ENCODE measurements at regions not wholly inside any gene's neighbourhood (a gene's known extent, or its start where the extent isn't known, plus 50 kb on each side); places are given as distances from the start of the nearest gene placed in this dataset.
A peak's percentile ranks its signal among the peaks of the same experiment; 100 is the strongest.
"Not testable (repeated sequence)": the region's sequence is repeated elsewhere in the genome, so short reads cannot be mapped to it uniquely, and the experiment has no call there.

DNA sequence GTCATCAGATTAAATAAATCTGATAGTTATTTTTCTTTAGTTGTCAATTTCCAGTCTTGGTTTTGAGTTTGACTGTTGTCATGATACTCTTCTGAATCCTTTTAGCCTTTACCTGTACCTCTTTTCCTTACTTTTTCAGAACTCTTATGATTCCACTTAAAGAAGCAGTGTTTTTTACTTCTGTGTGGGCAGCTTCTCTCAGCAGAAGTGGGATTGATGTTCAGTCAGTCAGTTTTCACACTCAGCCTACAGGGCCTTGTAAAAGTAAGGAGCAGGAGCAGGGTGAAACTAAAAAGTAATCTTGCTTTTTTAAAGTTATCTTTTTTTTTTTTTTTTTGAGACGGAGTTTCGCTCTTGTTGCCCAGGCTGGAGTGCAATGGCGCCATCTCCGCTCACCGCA is 75.1 kb downstream of the HAUS1 start:
- H3K9me3 ChIP-seq: no peaks in the 10 kb centered on the region
- no peaks in the 10 kb centered on the region for H3K27me3 ChIP-seq (replicated peaks in 1 of 7)
- TF ChIP-seq POLR2AphosphoS5 (IDR thresholded peaks at IDR 0.05) (no peak), CTCF (IDR thresholded peaks at IDR 0.05 in 8 of 11, conservative IDR thresholded peaks at IDR 0.05 in 3 of 11) (no peak)
- no peak overlapping the region for H3K4me3 ChIP-seq
- 94 to 98% (median 95%) methylated on average over 5 of the region's 5 CpGs for WGBS, 5 donors
- peaks cover 29 to 99% (median 83%) of the 10 kb centered on the region in 6 donors for H3K4me1 ChIP-seq
- no peak overlapping the region for H3K27ac ChIP-seq
- DNase-seq: no peak
- intact Hi-C loops (cut with DNase I; ENCODE audit: low total_unique reads): loop anchor here (10.0 kb wide), 1 partner anchor 475 kb away; the partner anchor contains the start of gene LOXHD1
- H3K36me3 ChIP-seq: no peaks in the 10 kb centered on the region

GRCh38 chr18:46182633-46183358 is 78.6 kb downstream of the HAUS1 start:
- intact Hi-C loops (cut with DNase I; ENCODE audit: low total_unique reads): no loop called here
- H3K27me3 ChIP-seq (replicated peaks in 1 of 7): no peaks in the 10 kb centered on the region
- H3K27ac ChIP-seq: peak overlapping the region in 1 of 8 donors; percentile 28
- no peak for TF ChIP-seq POLR2AphosphoS5 (IDR thresholded peaks at IDR 0.05)
- no peak for TF ChIP-seq CTCF (IDR thresholded peaks at IDR 0.05 in 8 of 11, conservative IDR thresholded peaks at IDR 0.05 in 3 of 11)
- TF ChIP-seq POLR2A (IDR thresholded peaks at IDR 0.05): no peak
- H3K4me1 ChIP-seq: peaks cover 28 to 82% (median 68%) of the 10 kb centered on the region in 6 donors
- H3K9me3 ChIP-seq: no peaks in the 10 kb centered on the region
- no peak for DNase-seq
- peaks cover 0 to 10% (median 0%) of the 10 kb centered on the region in 6 donors for H3K36me3 ChIP-seq
- H3K4me3 ChIP-seq: no peak overlapping the region
- 41 to 55% (median 46%) methylated on average over 3 of the region's 3 CpGs for WGBS, 5 donors

- H3K4me3 ChIP-seq; intact Hi-C loops (cut with DNase I; ENCODE audit: low total_unique reads); H3K9me3 ChIP-seq; H3K27me3 ChIP-seq (replicated peaks in 1 of 7); DNase-seq: not testable (repeated sequence)
- peaks cover 23 to 79% (median 57%) of the 10 kb centered on the region in 6 donors for H3K4me1 ChIP-seq
- H3K27ac ChIP-seq: peak overlapping the region in 2 of 8 donors; percentile 3 to 32
- WGBS, 5 donors: 86 to 100% (median 92%) methylated on average over 9 of the region's 9 CpGs
- peaks cover 0 to 18% (median 3%) of the 10 kb centered on the region in 6 donors for H3K36me3 ChIP-seq
Observed at GRCh38 chr18:46184296-46184695, 80.1 kb downstream of the HAUS1 start.

GRCh38 chr18:46184727-46185126 is 80.5 kb downstream of the HAUS1 start:
- 43 to 58% (median 54%) methylated on average over 1 of the region's 1 CpG for WGBS, 5 donors
- intact Hi-C loops (cut with DNase I; ENCODE audit: low total_unique reads): no loop called here
- Histone ChIP-seq H3K27me3 (replicated peaks in 1 of 7) (no peaks in the 10 kb centered on the region), H3K4me3 (no peak overlapping the region), H3K9me3 (no peaks in the 10 kb centered on the region), H3K36me3 (peaks cover 0 to 18% (median 3%) of the 10 kb centered on the region in 6 donors), H3K4me1 (peaks cover 23 to 78% (median 53%) of the 10 kb centered on the region in 6 donors), H3K27ac (peak overlapping the region in 2 of 8 donors; percentile 3 to 32)
- no peak for DNase-seq
- TF ChIP-seq POLR2A (IDR thresholded peaks at IDR 0.05): no peak

- peaks cover 0 to 46% (median 5%) of the 10 kb centered on the region in 6 donors for H3K4me1 ChIP-seq
- intact Hi-C loops (cut with DNase I; ENCODE audit: low total_unique reads): no loop called here
- WGBS, 5 donors: 90 to 99% (median 96%) methylated on average over 2 of the region's 2 CpGs
- peaks cover 0 to 18% (median 3%) of the 10 kb centered on the region in 6 donors for H3K36me3 ChIP-seq
- TF ChIP-seq POLR2AphosphoS5 (IDR thresholded peaks at IDR 0.05): no peak
- no peak for TF ChIP-seq CTCF (IDR thresholded peaks at IDR 0.05 in 8 of 11, conservative IDR thresholded peaks at IDR 0.05 in 3 of 11)
- TF ChIP-seq POLR2A (IDR thresholded peaks at IDR 0.05): no peak
- no peaks in the 10 kb centered on the region for H3K27me3 ChIP-seq (replicated peaks in 1 of 7)
- H3K9me3 ChIP-seq: no peaks in the 10 kb centered on the region
- H3K4me3 ChIP-seq: no peak overlapping the region
- H3K27ac ChIP-seq: no peak overlapping the region
- DNase-seq: no peak
Observed at GRCh38 chr18:46190667-46191066, 86.5 kb downstream of the HAUS1 start.

Data from spleen (tissue), 11 donors.